GM18907 (cell line): ENCODE measurements at regions not wholly inside any gene's neighbourhood (a gene's known extent, or its start where the extent isn't known, plus 50 kb on each side); places are given as distances from the start of the nearest gene placed in this dataset.

Source experiments
- ATAC-seq: cut with Tn5 transposase; IDR thresholded peaks from one replicate; pipeline ENCODE4 v1.9.1; 2021; ENCODE audit warnings: mild to moderate bottlenecking, moderate library complexity; ENCODE audit not compliant: unreplicated experiment

DNA sequence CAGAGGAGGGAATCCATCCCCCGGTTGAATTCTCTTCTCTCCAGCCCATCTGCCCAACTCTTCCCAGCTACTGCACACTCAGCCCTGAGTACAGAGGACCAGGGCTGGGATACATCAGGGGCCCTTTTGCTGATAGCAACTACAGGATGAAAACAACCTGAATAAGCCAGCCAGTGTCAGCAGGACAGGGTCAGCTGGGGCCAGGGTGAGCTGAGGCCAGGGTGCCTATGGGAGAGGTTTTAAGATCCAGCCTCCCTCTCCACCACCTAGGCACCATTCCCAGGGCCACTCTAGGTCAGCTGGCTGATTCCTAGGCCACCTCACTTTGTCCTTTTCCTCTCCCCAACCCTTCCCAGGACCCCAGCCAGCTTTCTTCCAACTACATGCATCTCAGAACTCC lies 83.8 kb downstream of the MRPL46 start:
- ATAC-seq: no peak

DNA sequence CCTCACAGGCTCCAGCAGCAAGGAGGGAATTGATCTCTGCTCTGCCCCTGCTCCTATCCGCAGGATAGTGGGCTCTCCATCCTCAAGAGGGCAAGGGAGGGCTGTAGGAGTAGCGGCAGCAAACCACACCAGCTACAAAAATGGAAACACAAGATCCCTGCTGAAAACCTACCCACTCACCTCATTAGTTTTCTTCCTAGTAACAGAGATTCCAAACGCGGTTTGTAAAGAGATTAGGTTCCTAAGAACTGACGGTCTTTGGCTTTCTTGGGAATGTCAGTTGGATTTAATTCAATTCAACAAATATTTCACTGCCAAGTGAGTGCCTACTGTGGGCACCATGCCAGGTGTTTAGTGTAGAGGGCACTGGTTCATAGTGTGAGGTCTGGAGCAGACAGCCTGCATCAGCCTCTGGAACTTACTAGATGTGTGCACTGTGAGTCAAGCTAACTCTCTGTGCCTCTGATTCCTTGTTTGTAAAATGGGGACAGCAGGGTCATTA lies 84.7 kb downstream of the MRPL46 start:
- no peak for ATAC-seq

- no peak for ATAC-seq
These were observed 89.0 kb downstream of the MRPL46 start for GRCh38 chr15:88378188-88378637.

DNA sequence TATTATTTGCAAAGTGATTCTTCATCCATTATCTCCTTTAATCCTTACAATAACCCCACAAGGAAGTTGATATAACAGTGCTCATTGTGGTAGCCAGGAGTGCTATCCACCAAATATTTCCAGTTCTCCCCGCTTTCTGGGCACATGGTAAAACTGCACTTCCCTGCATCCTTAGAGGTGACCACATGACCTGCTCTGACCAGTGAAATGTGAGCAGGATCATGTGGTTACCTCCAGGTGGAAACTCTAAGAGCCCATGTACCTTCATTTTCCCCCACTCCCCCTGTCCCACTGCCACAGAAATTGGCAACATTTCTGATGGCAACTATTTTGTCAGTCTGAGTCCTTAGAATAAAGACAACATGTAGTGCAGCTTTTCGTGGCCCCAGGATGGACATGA lies 89.7 kb downstream of the MRPL46 start:
- ATAC-seq: no peak

DNA sequence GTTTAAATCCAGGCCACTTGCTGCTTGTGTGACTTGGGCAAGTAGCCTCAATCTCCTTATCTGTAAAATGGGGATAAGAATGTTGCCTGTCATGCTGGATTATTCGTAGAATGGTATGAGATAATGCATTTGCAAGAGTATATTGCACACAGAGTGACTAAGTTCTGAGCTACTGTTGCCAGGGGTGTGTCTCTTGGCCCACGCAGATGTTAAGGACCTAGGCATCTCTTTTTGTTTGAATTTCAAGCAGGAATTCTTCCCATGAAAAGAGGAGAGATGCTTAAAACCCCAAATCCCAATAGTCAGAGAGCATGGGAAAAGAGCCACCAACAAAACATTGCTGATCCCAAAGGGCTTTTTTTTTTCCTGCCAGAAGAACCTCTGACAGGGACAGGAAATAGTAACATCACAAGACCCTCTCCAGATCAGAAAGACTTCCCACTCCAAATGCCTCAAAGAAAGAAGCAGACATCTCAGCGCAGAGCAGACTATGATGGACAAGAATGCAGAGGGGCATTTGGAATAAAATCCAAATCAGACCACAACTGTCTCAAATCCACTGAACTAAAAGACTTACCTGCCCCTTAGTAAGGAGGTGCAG lies 90.5 kb downstream of the MRPL46 start:
- ATAC-seq: no peak

DNA sequence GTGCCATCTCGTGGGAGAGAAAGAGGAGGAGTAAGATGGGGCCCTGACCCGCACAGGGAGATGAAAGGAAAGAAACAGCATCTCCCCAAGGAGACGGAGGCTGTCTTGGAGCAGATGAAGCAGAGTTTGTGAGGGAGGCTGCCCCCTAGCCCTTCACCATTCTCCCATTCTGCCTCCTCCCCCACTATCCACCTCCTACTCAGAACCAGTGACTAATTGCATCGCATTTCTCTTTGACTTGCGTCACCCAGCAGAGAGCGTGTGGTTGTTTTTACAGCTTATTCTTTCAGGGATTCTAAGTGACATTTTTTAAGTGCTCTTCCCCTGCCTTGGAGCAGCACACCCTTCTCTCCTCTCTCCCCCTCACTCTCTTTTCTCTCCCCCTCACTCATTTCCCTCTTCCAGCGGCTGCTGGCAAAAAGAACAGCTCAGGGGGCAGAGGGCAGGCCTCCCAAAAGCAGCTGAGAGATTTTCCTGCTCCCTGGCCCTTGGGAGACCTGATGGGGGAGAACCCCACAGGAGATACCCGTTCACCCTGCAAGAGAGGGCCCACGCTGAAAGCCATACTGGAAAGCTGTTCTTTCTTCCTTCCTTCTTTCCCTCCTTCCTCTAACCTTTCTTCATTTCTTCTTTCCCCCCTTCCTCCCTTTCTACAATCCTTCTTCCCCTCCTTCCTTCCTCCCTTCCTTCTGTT lies 91.8 kb downstream of the MRPL46 start:
- no peak for ATAC-seq

DNA sequence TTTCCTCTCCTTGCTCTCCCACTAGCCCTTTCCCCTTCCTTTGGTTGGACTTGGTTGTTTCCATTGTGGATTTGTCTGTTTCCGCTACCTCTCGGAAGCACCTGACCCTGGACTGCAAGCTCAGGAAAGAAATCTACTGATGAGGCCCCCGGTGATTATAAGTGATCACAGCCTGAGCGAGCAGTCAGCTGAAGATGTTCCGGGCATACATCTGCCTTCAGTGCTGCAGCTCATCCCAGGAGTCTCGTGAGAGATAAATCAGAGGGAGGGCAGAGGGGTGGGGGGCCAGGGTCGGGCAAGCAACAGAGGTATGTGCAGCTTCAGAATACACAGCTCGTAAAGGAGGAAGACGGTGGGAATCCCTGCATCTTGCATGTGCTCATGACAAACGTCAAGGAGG lies 102.1 kb downstream of the MRPL46 start:
- no peak for ATAC-seq

DNA sequence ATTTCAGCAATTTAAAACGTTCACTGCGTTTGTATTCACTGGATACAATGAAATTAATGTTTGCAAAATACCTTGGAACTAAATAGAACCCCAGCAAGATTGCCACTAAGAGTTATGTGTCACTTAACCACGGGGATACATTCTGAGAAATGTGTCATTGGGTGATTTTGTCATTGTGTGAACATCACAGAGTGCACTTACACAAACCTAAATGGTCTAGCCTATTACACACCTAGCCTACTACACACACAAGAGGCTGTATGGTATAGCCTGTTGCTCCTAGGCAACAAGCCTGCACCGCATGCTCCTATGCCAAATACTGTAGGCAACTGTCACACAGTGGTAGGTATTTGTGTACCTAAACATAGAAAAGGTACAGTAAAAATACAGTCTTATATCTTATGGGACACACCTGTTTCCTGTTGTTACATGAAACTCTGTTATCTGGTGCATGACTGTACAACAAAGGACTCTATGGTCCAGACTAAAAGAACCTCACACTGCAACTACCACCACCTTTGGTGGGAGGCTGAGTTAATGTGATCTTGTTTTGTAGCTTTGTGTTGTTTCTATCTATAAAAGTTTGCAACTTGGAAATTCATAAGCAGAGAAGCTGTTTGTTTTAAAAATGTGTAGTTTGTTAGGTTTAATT lies 92.2 kb upstream of the NTRK3 start:
- no peak for ATAC-seq

DNA sequence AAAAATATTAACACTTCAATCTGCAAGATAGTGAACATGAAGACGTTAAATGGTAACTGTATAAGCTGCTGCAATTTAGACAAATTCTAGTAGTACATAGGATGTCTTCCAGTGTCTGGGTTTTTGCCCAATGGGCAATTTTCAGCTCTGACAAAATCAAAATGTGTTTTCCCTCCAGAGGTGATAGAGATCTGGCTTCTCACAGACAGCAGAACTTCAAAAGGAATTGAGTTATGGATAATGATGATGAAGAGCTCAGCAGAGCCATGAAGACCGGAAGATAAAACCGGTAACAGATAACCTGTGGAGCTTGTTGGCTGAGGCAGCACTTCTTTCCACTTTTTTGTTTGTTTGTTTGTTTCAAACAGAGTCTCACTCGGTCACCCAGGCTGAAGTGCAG lies 89.4 kb upstream of the NTRK3 start:
- no peak for ATAC-seq

GRCh38 chr15:88344786-88345185 lies 88.2 kb upstream of the NTRK3 start:
- no peak for ATAC-seq

DNA sequence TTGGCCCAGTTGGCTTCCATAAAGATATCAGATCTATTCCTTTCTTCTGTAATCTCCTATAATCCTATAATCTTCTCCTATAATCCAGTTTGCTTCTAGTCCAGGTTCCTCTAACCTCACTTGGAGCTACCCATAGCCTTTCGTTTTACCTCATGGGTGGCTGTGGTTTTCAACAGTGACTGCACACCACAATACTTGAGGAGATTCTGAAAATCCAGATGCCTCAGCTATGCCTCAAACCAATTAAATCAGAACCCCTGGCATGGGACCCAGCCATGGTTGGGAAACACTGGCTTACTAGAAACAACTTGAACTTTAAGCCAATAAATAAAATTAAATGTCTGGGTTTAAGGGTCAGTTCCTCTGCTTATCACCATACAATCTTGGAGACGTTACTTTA lies 86.1 kb upstream of the NTRK3 start:
- no peak for ATAC-seq

- no peak for ATAC-seq
These were observed 85.1 kb upstream of the NTRK3 start for GRCh38 chr15:88341653-88342052.

- ATAC-seq: no peak
These were observed 84.5 kb upstream of the NTRK3 start for GRCh38 chr15:88341006-88341405.

DNA sequence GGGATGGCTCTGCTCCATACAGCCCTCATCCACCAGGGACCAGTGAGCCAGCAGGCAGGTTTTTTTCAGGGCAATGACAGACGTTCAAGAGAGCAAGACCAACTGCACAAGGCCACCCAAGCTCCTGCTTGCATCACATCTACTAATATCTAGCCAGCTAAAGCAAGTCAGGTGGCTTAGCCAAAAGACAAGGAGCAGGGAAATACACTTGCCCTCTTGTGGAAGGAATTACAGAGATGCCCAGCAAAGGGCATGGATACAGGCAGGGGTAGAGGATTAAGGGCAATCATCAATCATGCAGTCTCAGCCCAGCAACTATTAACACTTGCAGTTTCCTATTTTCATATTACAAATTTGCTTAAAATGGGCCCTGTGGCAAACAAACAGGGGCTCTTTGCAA lies 81.5 kb upstream of the NTRK3 start:
- ATAC-seq: no peak

DNA sequence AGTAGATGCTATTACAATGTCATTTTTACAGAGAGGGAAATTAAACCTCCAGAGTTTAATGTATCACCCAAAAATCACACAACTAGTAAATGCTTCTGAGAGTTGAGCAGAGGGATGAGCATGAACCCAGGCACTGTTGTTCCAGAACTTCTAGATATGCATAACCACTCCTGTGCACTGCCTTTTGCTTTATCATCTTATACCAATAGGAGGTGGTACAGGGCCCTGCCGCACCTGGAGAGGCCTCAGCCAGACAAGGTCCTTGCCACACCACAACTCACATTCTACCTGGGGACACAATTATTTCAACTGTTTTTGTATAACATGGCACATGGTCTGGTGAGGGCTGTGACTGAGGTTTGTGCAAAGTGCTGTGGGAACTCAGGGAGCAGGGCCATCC lies 78.5 kb upstream of the NTRK3 start:
- ATAC-seq: no peak

GRCh38 chr15:88334436-88334835 lies 77.9 kb upstream of the NTRK3 start:
- no peak for ATAC-seq

DNA sequence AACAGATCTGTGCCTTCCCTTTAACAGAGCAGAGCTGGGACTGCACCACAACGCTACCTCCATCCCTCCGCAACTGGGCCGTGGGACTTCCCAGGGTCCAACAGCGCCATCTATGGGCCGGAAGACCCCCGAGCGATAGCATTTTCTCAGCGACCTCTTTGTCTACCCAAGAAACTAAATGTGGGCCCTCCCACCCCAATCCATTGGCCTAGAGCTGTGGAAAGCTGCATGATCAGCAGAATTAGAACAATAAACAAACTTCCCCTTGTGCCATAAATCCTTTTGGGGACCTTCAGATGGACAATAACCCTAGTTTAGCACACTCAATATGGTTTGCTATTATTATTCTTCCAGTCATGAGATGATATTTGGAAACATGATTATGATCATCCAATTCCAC lies 74.8 kb upstream of the NTRK3 start:
- ATAC-seq: no peak

DNA sequence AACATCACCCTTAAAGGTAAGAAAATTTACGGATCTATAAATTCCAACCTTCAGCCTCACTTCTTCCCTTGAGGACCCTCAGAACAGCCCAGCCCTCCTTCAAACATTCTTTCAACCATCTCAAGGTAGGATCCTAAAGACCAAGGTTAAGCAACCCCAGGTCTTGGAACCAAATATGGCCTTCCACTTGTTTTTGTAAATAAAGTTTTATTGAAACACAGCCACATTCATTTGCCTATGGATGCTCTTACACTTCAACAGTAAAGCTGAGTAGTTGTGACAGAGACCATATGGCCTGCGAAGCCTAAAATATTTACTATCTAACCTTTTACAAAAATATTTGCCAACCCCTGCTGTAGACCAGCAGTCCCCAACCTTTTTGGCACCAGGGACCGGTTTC lies 70.4 kb upstream of the NTRK3 start:
- ATAC-seq: no peak

DNA sequence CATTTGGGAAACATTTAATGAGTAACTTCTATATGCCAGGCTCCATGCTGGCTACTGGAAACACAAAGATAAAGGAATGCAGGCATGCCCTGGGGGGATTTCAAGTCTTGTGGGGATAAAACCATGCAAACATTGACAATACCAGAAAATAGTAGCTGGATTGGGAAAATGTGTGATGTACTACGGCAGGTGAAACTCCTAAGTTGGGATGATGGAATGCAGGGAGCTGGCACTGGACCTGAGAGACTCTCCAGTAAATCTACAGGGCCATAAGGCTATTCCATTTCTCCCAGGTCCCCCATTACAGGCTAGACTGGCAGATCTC lies 68.2 kb upstream of the NTRK3 start:
- no peak for ATAC-seq

DNA sequence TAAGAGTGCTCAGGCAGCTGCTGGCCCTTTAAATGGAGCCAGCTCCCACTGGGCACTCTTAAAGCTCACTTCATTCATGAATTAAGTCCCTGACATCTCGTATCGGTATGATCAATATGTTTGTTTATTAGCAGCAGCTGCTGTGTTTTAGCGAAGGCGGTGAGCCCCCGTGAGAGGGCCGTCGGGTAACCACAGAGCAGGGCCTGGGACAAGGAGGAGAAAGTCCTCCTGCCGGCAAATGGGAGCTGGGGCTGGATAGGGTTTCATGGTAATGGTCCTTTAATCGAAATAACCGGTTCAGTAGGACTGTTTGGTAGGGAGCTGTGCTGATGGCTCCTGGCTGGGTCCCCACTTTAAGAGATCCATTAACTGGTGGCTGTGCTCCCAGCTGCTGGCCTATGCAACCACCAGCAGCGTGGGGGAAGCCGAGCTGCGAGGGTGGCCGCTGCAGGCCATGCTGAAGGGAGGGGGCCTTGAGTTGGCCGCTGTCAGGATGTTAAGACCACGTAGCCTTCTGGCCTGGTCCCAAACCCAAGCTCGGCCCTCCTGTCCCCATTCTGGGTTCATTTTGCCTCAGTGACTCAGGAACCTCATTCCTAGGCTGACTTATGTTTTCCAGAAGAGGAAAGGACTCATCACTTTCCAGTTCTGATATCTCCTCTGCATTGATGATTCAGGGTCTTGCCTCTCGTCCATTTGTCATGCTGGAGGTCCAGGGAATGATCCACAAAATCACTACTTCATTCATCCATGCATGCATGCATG lies 67.6 kb upstream of the NTRK3 start:
- no peak for ATAC-seq

DNA sequence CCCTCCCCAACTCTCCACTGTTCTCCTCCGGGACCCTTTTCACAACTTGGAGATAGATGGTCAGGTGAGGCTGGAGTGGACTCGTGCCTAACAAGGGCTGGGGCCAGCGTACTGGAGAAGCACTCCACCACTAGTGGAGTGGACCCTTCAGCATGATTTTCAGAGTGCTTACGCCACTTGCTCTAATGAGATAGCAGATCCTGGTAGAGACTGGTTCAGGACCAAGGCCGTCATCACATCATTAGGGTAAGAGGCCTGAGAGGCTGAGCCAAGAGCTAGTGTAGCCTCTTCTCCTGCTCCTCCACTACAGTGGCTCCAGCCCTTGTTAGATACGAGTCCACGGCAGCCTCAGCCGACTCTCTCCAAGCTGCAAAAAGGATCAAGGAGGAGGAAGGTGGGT lies 66.9 kb upstream of the NTRK3 start:
- ATAC-seq: no peak

DNA sequence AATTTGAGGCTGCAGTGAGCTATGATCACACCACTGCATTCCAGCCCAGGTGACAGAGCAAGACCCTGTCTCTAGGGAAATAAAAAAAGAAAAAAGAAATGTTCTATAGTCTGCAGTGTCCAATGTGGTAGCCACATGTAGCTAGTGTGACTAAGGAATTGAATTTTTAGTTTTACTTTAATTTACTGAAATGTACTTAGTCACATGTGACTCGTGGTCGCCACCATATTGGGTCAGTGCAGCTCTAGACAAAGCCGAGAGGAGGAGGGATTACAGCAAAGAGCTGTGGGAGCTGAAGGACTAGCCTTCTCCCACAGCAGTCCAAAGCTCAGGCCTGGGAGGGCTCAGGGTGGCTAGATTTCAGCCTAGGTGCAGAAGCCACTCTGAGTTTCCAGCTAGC lies 65.9 kb upstream of the NTRK3 start:
- ATAC-seq: no peak
